ENCODE measurements at regions not wholly inside any gene's neighbourhood (a gene's known extent, or its start where the extent isn't known, plus 50 kb on each side); places are given as distances from the start of the nearest gene placed in this dataset.
"Not testable (repeated sequence)": the region's sequence is repeated elsewhere in the genome, so short reads cannot be mapped to it uniquely, and the experiment has no call there.

DNA sequence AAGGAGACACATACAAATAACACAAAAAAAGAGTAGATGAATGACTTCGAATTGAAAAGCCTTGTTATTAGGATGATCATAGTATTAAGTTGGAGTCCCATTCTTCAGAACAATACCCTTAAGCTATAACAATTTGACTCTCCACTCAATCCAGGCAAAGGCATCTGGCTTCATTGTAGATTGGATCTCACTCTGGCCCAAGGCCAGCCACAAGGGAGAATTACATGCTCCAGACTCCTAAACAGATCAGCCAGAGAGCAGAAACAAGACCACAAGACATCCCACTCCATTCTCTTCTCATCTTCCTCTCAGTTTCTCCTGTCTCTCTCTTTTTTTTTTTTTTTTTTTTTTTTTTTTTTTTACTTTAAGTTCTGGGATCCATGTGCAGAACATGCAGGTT, 213.9 kb downstream of the DHX15 start:
- H3K27me3 ChIP-seq (ENCODE audit: control insufficient read depth, insufficient read depth, low read length, poor library complexity, severe bottlenecking) = no peaks in the 10 kb centered on the region
- H3K36me3 ChIP-seq (ENCODE audit: control insufficient read depth, insufficient read depth, low read length) = no peaks in the 10 kb centered on the region
- no peak overlapping the region for H3K4me3 ChIP-seq (ENCODE audit: insufficient read depth, low read depth, low read length)
- 100% methylated on average over 1 of the region's 1 CpG; no CpG with 5 or more reads in 1 of the 2 experiments for WGBS, 2 experiments
- H3K27ac ChIP-seq (ENCODE audit: insufficient read depth, low read depth, low read length, poor library complexity, severe bottlenecking) = no peak overlapping the region
- H3K9me3 ChIP-seq (ENCODE audit: control insufficient read depth, low read length) = no peaks in the 10 kb centered on the region
- H3K4me1 ChIP-seq (ENCODE audit: control insufficient read depth, insufficient read depth, low read length) = no peaks in the 10 kb centered on the region

- H3K27ac ChIP-seq (ENCODE audit: insufficient read depth, low read depth, low read length, poor library complexity, severe bottlenecking) = no peak overlapping the region
- WGBS, 2 experiments = 91 to 96% methylated on average over 5 of the region's 5 CpGs
- no peaks in the 10 kb centered on the region for H3K36me3 ChIP-seq (ENCODE audit: control insufficient read depth, insufficient read depth, low read length)
These were observed 214.8 kb downstream of the DHX15 start for GRCh38 chr4:24369507-24370029.

DNA sequence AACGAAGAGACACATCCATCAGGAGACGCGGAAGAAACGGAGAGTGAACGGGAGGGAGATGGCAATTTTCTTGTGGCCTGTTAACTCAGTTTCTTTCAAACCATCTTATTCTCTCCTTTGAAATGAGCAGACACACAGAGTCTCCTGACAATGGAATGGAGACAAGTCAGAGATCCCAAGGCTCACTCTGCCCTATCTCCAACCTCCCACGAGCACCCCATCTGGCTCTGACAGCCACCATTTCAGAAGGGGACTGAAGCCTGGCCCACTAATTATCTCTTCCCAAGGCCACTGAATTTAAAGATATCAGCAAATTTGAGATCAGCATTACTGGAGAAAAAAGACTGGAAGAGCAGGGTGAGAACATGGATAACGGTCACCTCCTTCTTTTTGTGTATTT, 215.6 kb downstream of the DHX15 start:
- Histone ChIP-seq H3K27me3 (ENCODE audit: control insufficient read depth, insufficient read depth, low read length, poor library complexity, severe bottlenecking) (no peaks in the 10 kb centered on the region), H3K27ac (ENCODE audit: insufficient read depth, low read depth, low read length, poor library complexity, severe bottlenecking) (no peak overlapping the region), H3K9me3 (ENCODE audit: control insufficient read depth, low read length) (no peaks in the 10 kb centered on the region), H3K36me3 (ENCODE audit: control insufficient read depth, insufficient read depth, low read length) (no peaks in the 10 kb centered on the region), H3K4me3 (ENCODE audit: insufficient read depth, low read depth, low read length) (no peak overlapping the region), H3K4me1 (ENCODE audit: control insufficient read depth, insufficient read depth, low read length) (no peaks in the 10 kb centered on the region)
- 95 to 96% methylated on average over 7 of the region's 7 CpGs for WGBS, 2 experiments

More at GRCh38 chr4:24369507-24370029, 214.8 kb downstream of the DHX15 start:
- Histone ChIP-seq H3K27me3 (ENCODE audit: control insufficient read depth, insufficient read depth, low read length, poor library complexity, severe bottlenecking) (no peaks in the 10 kb centered on the region), H3K9me3 (ENCODE audit: control insufficient read depth, low read length) (no peaks in the 10 kb centered on the region), H3K4me1 (ENCODE audit: control insufficient read depth, insufficient read depth, low read length) (no peaks in the 10 kb centered on the region), H3K4me3 (ENCODE audit: insufficient read depth, low read depth, low read length) (no peak overlapping the region)

DNA sequence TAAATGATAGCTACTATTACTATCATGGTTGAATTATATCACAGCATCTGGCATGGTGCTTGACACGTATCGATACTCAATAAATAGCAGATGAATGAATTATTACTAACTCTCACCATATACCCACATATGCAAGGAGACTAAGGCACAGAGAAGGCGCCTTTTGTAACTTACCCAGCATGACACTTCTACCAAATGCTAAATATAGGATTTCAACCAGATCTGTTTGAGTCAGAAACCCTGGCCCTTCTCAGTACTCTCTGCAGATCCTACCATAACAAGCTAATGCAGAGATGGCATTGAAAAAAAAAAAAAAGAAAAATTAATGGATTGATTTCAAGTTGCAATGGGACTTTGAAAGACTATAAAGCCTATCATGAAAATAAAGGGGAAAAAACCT, 219.5 kb downstream of the DHX15 start:
- no peak overlapping the region for H3K27ac ChIP-seq (ENCODE audit: insufficient read depth, low read depth, low read length, poor library complexity, severe bottlenecking)
- H3K4me3 ChIP-seq (ENCODE audit: insufficient read depth, low read depth, low read length) = no peak overlapping the region
- no peaks in the 10 kb centered on the region for H3K27me3 ChIP-seq (ENCODE audit: control insufficient read depth, insufficient read depth, low read length, poor library complexity, severe bottlenecking)
- H3K4me1 ChIP-seq (ENCODE audit: control insufficient read depth, insufficient read depth, low read length) = no peaks in the 10 kb centered on the region
- 92 to 100% methylated on average over 3 of the region's 3 CpGs for WGBS, 2 experiments
- no peaks in the 10 kb centered on the region for H3K9me3 ChIP-seq (ENCODE audit: control insufficient read depth, low read length)
- no peaks in the 10 kb centered on the region for H3K36me3 ChIP-seq (ENCODE audit: control insufficient read depth, insufficient read depth, low read length)

GRCh38 chr4:24364249-24364648, 220.1 kb downstream of the DHX15 start:
- WGBS, 2 experiments = 85 to 95% methylated on average over 4 to 5 of the region's 5 CpGs
- Histone ChIP-seq H3K4me1 (ENCODE audit: control insufficient read depth, insufficient read depth, low read length) (no peaks in the 10 kb centered on the region), H3K4me3 (ENCODE audit: insufficient read depth, low read depth, low read length) (no peak overlapping the region), H3K27me3 (ENCODE audit: control insufficient read depth, insufficient read depth, low read length, poor library complexity, severe bottlenecking) (no peaks in the 10 kb centered on the region), H3K9me3 (ENCODE audit: control insufficient read depth, low read length) (no peaks in the 10 kb centered on the region), H3K36me3 (ENCODE audit: control insufficient read depth, insufficient read depth, low read length) (no peaks in the 10 kb centered on the region), H3K27ac (ENCODE audit: insufficient read depth, low read depth, low read length, poor library complexity, severe bottlenecking) (no peak overlapping the region)

DNA sequence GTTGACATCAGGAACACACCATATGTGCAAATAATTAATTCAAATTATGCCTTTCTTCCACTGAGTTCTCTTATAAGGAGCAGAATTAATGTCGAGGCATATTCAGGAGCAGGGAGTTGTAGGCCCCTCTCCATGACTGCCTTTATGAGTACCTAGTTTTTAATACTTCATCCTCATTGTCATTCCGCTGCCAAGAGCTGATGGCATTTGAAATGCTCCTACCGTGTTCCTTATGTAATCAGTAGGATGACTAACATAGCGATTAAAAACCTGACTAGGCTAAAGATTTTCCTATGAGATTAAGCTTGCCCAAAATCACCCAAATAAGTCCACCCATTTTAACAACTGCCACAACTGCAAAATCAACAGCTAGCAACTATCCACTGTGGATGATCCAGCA, 220.6 kb downstream of the DHX15 start:
- Histone ChIP-seq H3K36me3 (ENCODE audit: control insufficient read depth, insufficient read depth, low read length) (no peaks in the 10 kb centered on the region), H3K27me3 (ENCODE audit: control insufficient read depth, insufficient read depth, low read length, poor library complexity, severe bottlenecking) (no peaks in the 10 kb centered on the region), H3K4me3 (ENCODE audit: insufficient read depth, low read depth, low read length) (no peak overlapping the region), H3K9me3 (ENCODE audit: control insufficient read depth, low read length) (no peaks in the 10 kb centered on the region), H3K4me1 (ENCODE audit: control insufficient read depth, insufficient read depth, low read length) (no peaks in the 10 kb centered on the region), H3K27ac (ENCODE audit: insufficient read depth, low read depth, low read length, poor library complexity, severe bottlenecking) (no peak overlapping the region)
- 94 to 95% methylated on average over 4 of the region's 4 CpGs for WGBS, 2 experiments

GRCh38 chr4:24352112-24352511, 232.2 kb downstream of the DHX15 start:
- H3K36me3 ChIP-seq (ENCODE audit: control insufficient read depth, insufficient read depth, low read length) = no peaks in the 10 kb centered on the region
- H3K9me3 ChIP-seq (ENCODE audit: control insufficient read depth, low read length) = no peaks in the 10 kb centered on the region
- H3K27ac ChIP-seq (ENCODE audit: insufficient read depth, low read depth, low read length, poor library complexity, severe bottlenecking) = no peak overlapping the region
- no peaks in the 10 kb centered on the region for H3K27me3 ChIP-seq (ENCODE audit: control insufficient read depth, insufficient read depth, low read length, poor library complexity, severe bottlenecking)
- WGBS, 2 experiments = 92 to 93% methylated on average over 4 of the region's 4 CpGs
- no peak overlapping the region for H3K4me3 ChIP-seq (ENCODE audit: insufficient read depth, low read depth, low read length)
- H3K4me1 ChIP-seq (ENCODE audit: control insufficient read depth, insufficient read depth, low read length) = peaks cover 5% of the 10 kb centered on the region

DNA sequence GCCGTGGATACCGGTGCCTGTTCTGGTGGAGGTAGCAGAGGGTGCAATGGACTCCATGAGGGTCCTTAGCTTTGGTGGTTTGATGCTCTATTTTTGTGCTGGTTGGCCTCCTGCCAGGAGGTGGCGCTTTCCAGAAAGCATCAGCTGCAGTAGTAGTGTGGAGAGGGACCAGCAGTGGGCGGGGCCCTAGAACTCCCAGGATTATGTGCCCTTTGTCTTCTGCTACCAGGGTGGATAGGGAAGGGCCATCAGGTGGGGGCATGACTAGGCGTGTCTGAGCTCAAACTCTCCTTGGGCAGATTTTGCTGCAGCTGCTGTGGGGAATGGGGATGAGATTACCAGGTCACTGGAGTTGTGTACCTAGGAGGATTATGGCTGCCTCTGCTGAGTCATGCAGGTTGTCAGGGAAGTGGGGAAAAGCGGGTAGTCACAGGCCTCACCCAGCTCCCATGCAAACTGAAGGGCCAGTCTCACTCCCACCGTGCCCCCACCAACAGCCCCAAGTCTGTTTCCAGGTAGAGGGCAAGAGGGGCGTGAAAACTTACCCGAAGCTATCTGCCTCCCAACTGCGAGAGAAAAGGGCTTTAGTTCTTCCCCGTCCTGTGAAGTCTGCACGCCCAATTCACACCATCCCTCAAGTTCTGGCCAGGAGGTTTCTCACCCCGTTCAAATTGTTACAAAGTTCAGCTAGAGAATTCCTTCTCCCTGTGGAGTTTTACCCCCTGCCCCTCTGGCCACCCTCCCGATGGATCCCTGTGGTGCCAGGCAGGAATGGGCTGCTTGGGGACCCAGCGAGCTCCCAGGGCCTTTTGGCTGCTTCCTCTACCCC, 235.0 kb downstream of the DHX15 start:
- WGBS, 2 experiments = 93 to 97% methylated on average over 15 of the region's 15 CpGs
- H3K27me3 ChIP-seq (ENCODE audit: control insufficient read depth, insufficient read depth, low read length, poor library complexity, severe bottlenecking); H3K4me3 ChIP-seq (ENCODE audit: insufficient read depth, low read depth, low read length); H3K9me3 ChIP-seq (ENCODE audit: control insufficient read depth, low read length); H3K4me1 ChIP-seq (ENCODE audit: control insufficient read depth, insufficient read depth, low read length); H3K36me3 ChIP-seq (ENCODE audit: control insufficient read depth, insufficient read depth, low read length); H3K27ac ChIP-seq (ENCODE audit: insufficient read depth, low read depth, low read length, poor library complexity, severe bottlenecking): not testable (repeated sequence)

- 95 to 96% methylated on average over 5 of the region's 5 CpGs for WGBS, 2 experiments
- H3K36me3 ChIP-seq (ENCODE audit: control insufficient read depth, insufficient read depth, low read length) = no peaks in the 10 kb centered on the region
- H3K9me3 ChIP-seq (ENCODE audit: control insufficient read depth, low read length) = no peaks in the 10 kb centered on the region
- H3K4me1 ChIP-seq (ENCODE audit: control insufficient read depth, insufficient read depth, low read length) = no peaks in the 10 kb centered on the region
- H3K27me3 ChIP-seq (ENCODE audit: control insufficient read depth, insufficient read depth, low read length, poor library complexity, severe bottlenecking) = no peaks in the 10 kb centered on the region
- H3K4me3 ChIP-seq (ENCODE audit: insufficient read depth, low read depth, low read length) = no peak overlapping the region
- no peak overlapping the region for H3K27ac ChIP-seq (ENCODE audit: insufficient read depth, low read depth, low read length, poor library complexity, severe bottlenecking)
These were observed 245.1 kb downstream of the DHX15 start for GRCh38 chr4:24339260-24339659.

DNA sequence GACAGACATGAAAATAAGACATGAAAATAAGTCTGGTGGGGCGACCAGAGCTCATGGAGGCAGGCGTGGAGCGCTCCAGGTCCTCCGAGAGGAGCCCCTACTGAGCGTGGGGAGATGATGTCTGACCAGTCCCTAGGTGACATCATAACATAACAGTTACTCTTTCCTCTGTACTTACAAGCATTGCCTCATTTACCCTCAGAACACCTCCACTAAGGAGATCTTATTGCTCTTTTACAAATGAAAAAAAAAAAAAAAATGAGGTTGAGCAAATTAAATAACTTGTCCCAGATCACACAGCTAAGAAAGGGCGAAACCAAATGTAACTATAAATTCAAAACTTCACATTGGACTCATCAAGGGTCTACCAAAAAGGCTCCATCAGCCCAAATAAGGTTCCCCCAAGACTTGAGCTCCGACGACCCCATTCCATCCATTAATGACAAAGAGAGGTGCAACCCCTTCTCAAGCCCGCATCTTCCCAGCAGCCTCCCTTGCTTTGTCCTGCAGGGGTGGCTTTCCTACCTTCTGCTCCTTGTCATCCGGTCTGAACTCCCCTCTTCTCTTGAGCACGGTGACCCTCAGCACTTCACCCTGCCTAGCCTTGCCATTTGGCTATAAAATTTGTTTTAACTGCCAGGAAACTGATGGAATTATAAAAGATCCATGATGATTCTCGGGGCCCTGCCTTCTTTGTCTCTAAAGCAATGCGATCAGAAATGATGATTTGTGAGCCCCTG, 246.7 kb downstream of the DHX15 start:
- Histone ChIP-seq H3K27ac (ENCODE audit: insufficient read depth, low read depth, low read length, poor library complexity, severe bottlenecking) (no peak overlapping the region), H3K4me3 (ENCODE audit: insufficient read depth, low read depth, low read length) (no peak overlapping the region), H3K4me1 (ENCODE audit: control insufficient read depth, insufficient read depth, low read length) (no peaks in the 10 kb centered on the region), H3K27me3 (ENCODE audit: control insufficient read depth, insufficient read depth, low read length, poor library complexity, severe bottlenecking) (no peaks in the 10 kb centered on the region), H3K36me3 (ENCODE audit: control insufficient read depth, insufficient read depth, low read length) (no peaks in the 10 kb centered on the region), H3K9me3 (ENCODE audit: control insufficient read depth, low read length) (no peaks in the 10 kb centered on the region)
- WGBS, 2 experiments = 92 to 96% methylated on average over 13 of the region's 13 CpGs

All from ectodermal cell (in vitro differentiated cells).